OCI-LY7 (cell line): ENCODE measurements at regions not wholly inside any gene's neighbourhood (a gene's known extent, or its start where the extent isn't known, plus 50 kb on each side); places are given as distances from the start of the nearest gene placed in this dataset.

Experiments
- BruUV-seq: library from RNA; stranded (reverse); fragments of 400-500 nt; replicated peaks from 2 replicates; lab custom pipeline; 2021; lab: Mats Ljungman, UMichigan
- CTCF ChIA-PET: fragments of 300-600 bp; sonication (Branson Sonifier 250); formaldehyde crosslinking; loops from one replicate; lab custom pipeline; 2022; ENCODE audit warnings: antibody characterized with exemption; ENCODE audit not compliant: unreplicated experiment; lab: Charles Lee
- POLR2A ChIA-PET: fragments of 300-600 bp; sonication (Branson Sonifier 250); formaldehyde crosslinking; loops from one replicate; lab custom pipeline; 2022; ENCODE audit warnings: antibody characterized with exemption; lab: Charles Lee
- DNase-seq: peaks from one replicate; pipeline ENCODE4 v3.0.0-alpha.2; 2015; ENCODE audit warnings: low spot score
- H2AFZ ChIP-seq: fragments of 200-600 bp; sonication (generic), shearing (Covaris generic); 2 replicates; pipeline ENCODE4 v1.6.1; 2014; ENCODE audit warnings: mild to moderate bottlenecking, antibody characterized with exemption, low read length, moderate library complexity
- H3K27ac ChIP-seq: fragments of 200-600 bp; sonication (generic); 2 replicates; pipeline ENCODE4 v1.5.1; 2014; ENCODE audit warnings: mixed run types, low read depth, mild to moderate bottlenecking, moderate library complexity, low read length, inconsistent platforms; ENCODE audit not compliant: poor library complexity, severe bottlenecking
- H3K36me3 ChIP-seq: fragments of 200-600 bp; sonication (generic); 2 replicates; pipeline ENCODE4 v1.6.1; 2014; ENCODE audit warnings: mild to moderate bottlenecking, antibody characterized with exemption, low read length, moderate library complexity, mixed read lengths; ENCODE audit not compliant: insufficient read depth
- H3K4me1 ChIP-seq: fragments of 200-600 bp; sonication (generic); 2 replicates; pipeline ENCODE4 v1.5.1; 2014; ENCODE audit warnings: mild to moderate bottlenecking, low read length; ENCODE audit not compliant: insufficient read depth, poor library complexity, severe bottlenecking
- H3K4me2 ChIP-seq: fragments of 200-600 bp; sonication (generic); 2 replicates; pipeline ENCODE4 v1.6.1; 2014; ENCODE audit warnings: mild to moderate bottlenecking, low read length
- H3K4me3 ChIP-seq: fragments of 200-600 bp; sonication (generic); 2 replicates; pipeline ENCODE4 v1.5.1; 2014; ENCODE audit warnings: mild to moderate bottlenecking, low read depth, low read length; ENCODE audit not compliant: poor library complexity, severe bottlenecking
- H3K79me2 ChIP-seq: fragments of 200-600 bp; sonication (generic); 2 replicates; pipeline ENCODE4 v1.6.1; 2016; ENCODE audit warnings: low read depth, mild to moderate bottlenecking, low read length, moderate library complexity, mixed read lengths; ENCODE audit not compliant: insufficient read depth
- H3K9me2 ChIP-seq: fragments of 200-600 bp; sonication (generic); 2 replicates; pipeline ENCODE4 v1.6.1; 2016; ENCODE audit warnings: mild to moderate bottlenecking, low read length, mixed read lengths; ENCODE audit not compliant: insufficient read depth
- H3K9me3 ChIP-seq: fragments of 200-600 bp; sonication (generic); 2 replicates; pipeline ENCODE4 v1.6.1; 2014; ENCODE audit warnings: mild to moderate bottlenecking, mixed run types, low read length, mixed read lengths
- H4K20me1 ChIP-seq: fragments of 200-600 bp; sonication (generic); 2 replicates; pipeline ENCODE4 v1.6.1; 2014; ENCODE audit warnings: mild to moderate bottlenecking, antibody characterized with exemption, low read length, moderate library complexity, mixed read lengths; ENCODE audit not compliant: insufficient read depth
- CTCF ChIP-seq: fragments of 200-600 bp; sonication (generic); conservative IDR thresholded peaks from 2 replicates; pipeline ENCODE4 v1.5.1; 2014; ENCODE audit warnings: mild to moderate bottlenecking, antibody characterized with exemption, low read length, moderate library complexity, mixed read lengths
- EZH2phosphoT487 ChIP-seq: fragments of 200-600 bp; sonication (generic); IDR thresholded peaks from 2 replicates; pipeline ENCODE4 v1.6.1; 2018; ENCODE audit warnings: low read depth, borderline replicate concordance, mild to moderate bottlenecking, mixed run types, antibody characterized with exemption, low read length, moderate library complexity, mixed read lengths
- intact Hi-C: fragments of 100-400 bp; cut with micrococcal nuclease; formaldehyde crosslinking; loops from one replicate; pipeline ENCODE4 v1.10.0; 2022; ENCODE audit not compliant: unreplicated experiment

- TF ChIP-seq EZH2phosphoT487 (no peak), CTCF (no peak)
- Histone ChIP-seq H3K9me3 (no peaks in the 10 kb centered on the region), H3K36me3 (no peaks in the 10 kb centered on the region), H3K79me2 (no peaks in the 10 kb centered on the region), H3K4me3 (no peak overlapping the region), H3K4me1 (no peaks in the 10 kb centered on the region), H3K27ac (no peak overlapping the region), H3K4me2 (no peak overlapping the region), H4K20me1 (no peaks in the 10 kb centered on the region), H2AFZ (no peak overlapping the region), H3K9me2 (no peaks in the 10 kb centered on the region)
- POLR2A ChIA-PET: no interaction called here
- BruUV-seq: no TSS peak
- CTCF ChIA-PET: no interaction called here
- DNase-seq: no peak
- intact Hi-C loops: no loop called here
Observed at GRCh38 chr19:30309176-30309575, 63.0 kb upstream of the ZNF536 start.

- Histone ChIP-seq H3K9me2 (no peaks in the 10 kb centered on the region), H2AFZ (no peak overlapping the region), H3K4me1 (no peaks in the 10 kb centered on the region), H3K36me3 (no peaks in the 10 kb centered on the region), H3K9me3 (no peaks in the 10 kb centered on the region), H3K4me2 (no peak overlapping the region), H4K20me1 (no peaks in the 10 kb centered on the region), H3K4me3 (no peak overlapping the region), H3K27ac (no peak overlapping the region), H3K79me2 (no peaks in the 10 kb centered on the region)
- no TSS peak for BruUV-seq
- intact Hi-C loops: no loop called here
- CTCF ChIA-PET: no interaction called here
- TF ChIP-seq CTCF (no peak), EZH2phosphoT487 (no peak)
- DNase-seq: no peak
- POLR2A ChIA-PET: no interaction called here
Observed at GRCh38 chr19:30309905-30310601, 62.1 kb upstream of the ZNF536 start.

GRCh38 chr19:30310602-30311263, 61.5 kb upstream of the ZNF536 start:
- no peak for TF ChIP-seq CTCF
- no peak for TF ChIP-seq EZH2phosphoT487
- Histone ChIP-seq H3K27ac (no peak overlapping the region), H4K20me1 (no peaks in the 10 kb centered on the region), H3K9me3 (no peaks in the 10 kb centered on the region), H2AFZ (no peak overlapping the region), H3K9me2 (no peaks in the 10 kb centered on the region), H3K4me2 (no peak overlapping the region), H3K79me2 (no peaks in the 10 kb centered on the region), H3K4me1 (no peaks in the 10 kb centered on the region), H3K4me3 (no peak overlapping the region), H3K36me3 (no peaks in the 10 kb centered on the region)
- ChIA-PET CTCF (no interaction called here), POLR2A (interaction anchor here (0.6 kb wide), 1 partner anchor 333 kb away, joined by 3 read pairs; no protein-coding TSS in a partner anchor)
- no peak for DNase-seq
- BruUV-seq: no TSS peak
- intact Hi-C loops: no loop called here
